ENCODE measurements at regions not wholly inside any gene's neighbourhood (a gene's known extent, or its start where the extent isn't known, plus 50 kb on each side); places are given as distances from the start of the nearest gene placed in this dataset.
"Not testable (repeated sequence)": the region's sequence is repeated elsewhere in the genome, so short reads cannot be mapped to it uniquely, and the experiment has no call there.

DNA sequence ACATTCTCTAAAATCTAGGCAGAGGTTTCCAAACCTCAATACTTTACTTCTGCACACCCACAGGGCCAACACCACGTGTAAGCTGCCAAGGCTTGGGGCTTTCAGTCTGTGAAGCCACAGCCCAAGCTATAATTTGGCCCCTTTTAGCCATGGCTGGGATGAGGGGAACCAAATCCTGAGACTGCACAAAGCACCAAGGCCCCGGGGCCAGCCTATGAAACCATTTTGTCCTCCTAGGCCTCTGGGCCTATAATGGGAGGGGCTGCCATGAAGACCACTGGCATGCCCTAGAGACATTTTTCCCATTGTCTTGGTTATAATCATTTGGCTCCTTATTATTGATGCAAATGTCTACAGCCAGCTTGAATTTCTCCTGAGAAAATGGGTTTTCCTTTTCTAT is 513.0 kb upstream of the ADGRB3 start:
- Histone ChIP-seq H3K9ac (no peak overlapping the region), H3K36me3 (peaks cover 0 to 3% (median 0%) of the 10 kb centered on the region in 11 experiments; a peak in 1 of 22 replicates), H3K9me3 (replicated peaks in 1 of 11) (peaks cover 25 to 28% (median 26%) of the 10 kb centered on the region in 11 experiments), H3K27me3 (no peaks in the 10 kb centered on the region), H3K27ac (no peak overlapping the region), H3K4me2 (no peak overlapping the region), H3K4me3 (0 out of 20 replicates have a peak overlapping the region, but pooled peaks of 1 of the 10 experiments have one; percentile 21), H4K20me1 (no peaks in the 10 kb centered on the region), H3K4me1 (no peaks in the 10 kb centered on the region)
- no peak for TF ChIP-seq Cebpa-rat (IDR thresholded peaks at IDR 0.05)

GRCh38 chr6:68120954-68121353 is 514.1 kb upstream of the ADGRB3 start:
- not testable (repeated sequence) for H3K4me1 ChIP-seq, H3K27me3 ChIP-seq, H3K27ac ChIP-seq, H4K20me1 ChIP-seq, H3K9ac ChIP-seq, H3K36me3 ChIP-seq, H3K4me2 ChIP-seq, H3K4me3 ChIP-seq
- H3K9me3 ChIP-seq (replicated peaks in 1 of 11): peaks cover 25 to 28% (median 26%) of the 10 kb centered on the region in 11 experiments

DNA sequence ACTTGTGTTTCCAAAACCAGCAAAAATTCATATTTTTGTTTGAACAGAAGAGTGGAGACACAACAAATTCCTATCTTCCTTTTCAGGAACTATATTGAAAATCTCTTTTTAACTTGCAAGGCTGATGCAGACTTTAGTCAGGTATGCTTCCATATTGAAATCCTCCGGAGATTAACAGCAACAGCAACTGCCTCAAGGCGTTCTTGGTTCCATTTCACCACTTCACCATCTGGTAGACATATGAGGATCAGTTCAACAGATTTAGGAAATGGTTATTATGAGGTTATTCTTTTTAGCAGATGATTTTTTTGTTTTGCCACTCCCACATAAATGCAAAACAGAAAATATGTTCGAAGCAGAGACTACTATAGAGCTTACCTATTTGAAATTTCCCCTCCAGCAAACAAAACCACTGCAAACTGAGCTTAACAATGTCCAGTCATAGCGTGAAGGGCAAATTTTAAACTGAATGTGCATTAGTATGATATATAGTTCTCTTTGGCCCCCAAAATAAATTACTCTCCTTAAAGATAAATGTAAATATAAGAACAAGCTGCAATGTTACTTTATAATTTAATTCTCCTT is 520.5 kb upstream of the ADGRB3 start:
- H3K4me2 ChIP-seq: no peak overlapping the region
- H3K4me1 ChIP-seq: no peaks in the 10 kb centered on the region
- H3K27ac ChIP-seq: no peak overlapping the region
- TF ChIP-seq Cebpa-rat (IDR thresholded peaks at IDR 0.05): no peak
- no peak overlapping the region for H3K9ac ChIP-seq
- no peak overlapping the region for H3K4me3 ChIP-seq
- no peaks in the 10 kb centered on the region for H3K36me3 ChIP-seq
- no peaks in the 10 kb centered on the region for H3K27me3 ChIP-seq
- H4K20me1 ChIP-seq: no peaks in the 10 kb centered on the region
- H3K9me3 ChIP-seq (replicated peaks in 1 of 11): no peaks in the 10 kb centered on the region

DNA sequence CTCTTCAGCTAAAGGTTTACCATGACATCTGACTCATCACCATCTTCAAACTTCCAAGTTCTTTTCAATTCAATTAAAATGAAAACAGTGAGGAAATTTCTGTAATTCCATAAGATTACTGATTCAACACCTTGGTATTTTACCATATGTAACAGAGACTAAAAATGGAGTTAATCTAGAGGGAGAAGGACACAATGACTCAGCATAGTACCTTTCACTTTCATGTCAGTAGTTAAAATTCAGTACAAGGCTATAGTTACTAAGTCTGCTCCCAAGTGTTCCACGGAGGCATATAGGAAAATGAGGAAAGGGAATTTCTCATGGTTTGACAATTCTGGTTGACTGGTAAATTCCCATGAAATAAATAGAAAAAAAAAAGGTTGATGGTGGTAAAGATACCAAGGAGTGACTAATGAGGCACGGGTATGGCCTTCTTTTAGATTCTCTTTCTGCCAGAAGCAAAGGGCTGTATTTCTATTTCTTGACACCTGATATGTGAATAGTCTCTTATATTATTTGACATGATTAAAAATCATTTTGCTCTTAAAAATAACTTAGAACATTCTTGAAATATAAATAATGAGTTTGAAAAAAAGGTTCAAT is 526.7 kb upstream of the ADGRB3 start:
- no peak overlapping the region for H3K4me2 ChIP-seq
- TF ChIP-seq Cebpa-rat (IDR thresholded peaks at IDR 0.05): no peak

DNA sequence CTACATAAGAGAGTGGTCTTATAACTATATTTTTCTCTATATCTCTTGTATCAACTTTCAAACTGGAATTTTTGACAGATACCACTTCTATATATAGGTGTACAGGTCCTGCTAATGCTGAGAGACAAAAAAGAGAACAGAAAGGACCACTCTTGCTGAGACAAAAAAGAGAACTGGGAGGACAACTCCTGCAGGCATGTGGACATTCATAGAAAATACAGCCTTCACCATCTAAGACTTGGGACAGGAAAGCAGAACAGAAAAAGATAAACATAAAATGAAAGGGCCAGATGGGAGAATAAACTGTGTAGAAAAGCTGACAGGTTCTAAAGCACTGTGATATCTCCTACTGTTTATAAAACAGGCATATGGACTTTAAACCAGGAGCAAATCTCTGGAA is 541.0 kb upstream of the ADGRB3 start:
- H3K9me3 ChIP-seq (replicated peaks in 1 of 11): no peaks in the 10 kb centered on the region
- H3K27ac ChIP-seq: no peak overlapping the region
- no peak for TF ChIP-seq Cebpa-rat (IDR thresholded peaks at IDR 0.05)
- H3K4me1 ChIP-seq: peaks cover 0 to 7% (median 0%) of the 10 kb centered on the region in 10 experiments; a peak in 1 of 20 replicates
- H3K36me3 ChIP-seq: no peaks in the 10 kb centered on the region
- H3K4me2 ChIP-seq: no peak overlapping the region
- H3K4me3 ChIP-seq: no peak overlapping the region
- no peaks in the 10 kb centered on the region for H3K27me3 ChIP-seq
- H4K20me1 ChIP-seq: no peaks in the 10 kb centered on the region
- no peak overlapping the region for H3K9ac ChIP-seq

More for the DNA sequence above, 526.7 kb upstream of the ADGRB3 start:
- H3K9me3 ChIP-seq (replicated peaks in 1 of 11): no peaks in the 10 kb centered on the region
- no peak overlapping the region for H3K4me3 ChIP-seq
- no peaks in the 10 kb centered on the region for H4K20me1 ChIP-seq
- H3K4me1 ChIP-seq: no peaks in the 10 kb centered on the region
- H3K27me3 ChIP-seq: no peaks in the 10 kb centered on the region
- no peak overlapping the region for H3K9ac ChIP-seq
- no peak overlapping the region for H3K27ac ChIP-seq
- no peaks in the 10 kb centered on the region for H3K36me3 ChIP-seq

- Histone ChIP-seq H3K36me3 (no peaks in the 10 kb centered on the region), H3K27me3 (no peaks in the 10 kb centered on the region), H3K27ac (peak overlapping the region in 9 of 11 experiments; percentile 14 to 70 (median 50); a peak in 14 of 22 replicates), H3K4me1 (peaks cover 0 to 15% (median 5%) of the 10 kb centered on the region in 10 experiments; a peak in 11 of 20 replicates), H3K9me3 (replicated peaks in 1 of 11) (peaks cover 6 to 11% (median 8%) of the 10 kb centered on the region in 11 experiments; a peak in 15 of 22 replicates), H3K9ac (peak overlapping the region in 1 of 11 experiments; percentile 16; a peak in 1 of 22 replicates), H4K20me1 (no peaks in the 10 kb centered on the region), H3K4me3 (no peak overlapping the region), H3K4me2 (peak overlapping the region in 9 of 11 experiments; percentile 7 to 61 (median 31); a peak in 12 of 22 replicates)
- no peak for TF ChIP-seq Cebpa-rat (IDR thresholded peaks at IDR 0.05)
Measured at GRCh38 chr6:68087399-68088133, 547.5 kb upstream of the ADGRB3 start.

- no peak overlapping the region for H3K4me2 ChIP-seq
- no peak overlapping the region for H3K4me3 ChIP-seq
- H3K27me3 ChIP-seq: no peaks in the 10 kb centered on the region
- no peaks in the 10 kb centered on the region for H4K20me1 ChIP-seq
- no peaks in the 10 kb centered on the region for H3K36me3 ChIP-seq
- no peak overlapping the region for H3K9ac ChIP-seq
- peaks cover 6 to 11% (median 8%) of the 10 kb centered on the region in 11 experiments; a peak in 15 of 22 replicates for H3K9me3 ChIP-seq (replicated peaks in 1 of 11)
- H3K4me1 ChIP-seq: peaks cover 0 to 15% (median 5%) of the 10 kb centered on the region in 10 experiments; a peak in 11 of 20 replicates
- no peak overlapping the region; a peak in 1 of 22 replicates for H3K27ac ChIP-seq
- TF ChIP-seq Cebpa-rat (IDR thresholded peaks at IDR 0.05): no peak
Measured at GRCh38 chr6:68086199-68086598, 548.9 kb upstream of the ADGRB3 start.

DNA sequence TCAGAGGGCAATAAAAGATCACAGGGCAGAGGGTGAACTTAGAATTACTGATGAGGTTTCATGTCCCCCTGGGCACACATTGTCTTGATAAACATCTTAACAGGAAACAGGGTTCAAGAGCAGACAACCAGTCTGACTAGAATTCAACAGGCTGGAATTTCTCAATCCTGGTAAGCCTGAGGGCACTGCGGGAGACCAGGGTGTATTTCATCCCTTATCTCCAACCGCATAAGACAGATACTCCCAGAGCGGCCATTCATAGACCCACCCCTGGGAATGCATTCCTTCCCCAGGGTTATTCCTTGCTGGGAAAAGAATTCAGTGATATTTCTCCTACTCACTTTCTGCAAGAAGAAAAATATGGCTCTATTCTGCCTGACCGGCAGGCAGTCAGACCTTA is 549.5 kb upstream of the ADGRB3 start:
- not testable (repeated sequence) for H4K20me1 ChIP-seq, H3K4me3 ChIP-seq, H3K4me2 ChIP-seq, H3K36me3 ChIP-seq, H3K9ac ChIP-seq, H3K27me3 ChIP-seq, H3K27ac ChIP-seq
- H3K4me1 ChIP-seq: peaks cover 0 to 15% (median 5%) of the 10 kb centered on the region in 10 experiments; a peak in 11 of 20 replicates
- peaks cover 6 to 11% (median 8%) of the 10 kb centered on the region in 11 experiments; a peak in 15 of 22 replicates for H3K9me3 ChIP-seq (replicated peaks in 1 of 11)

- Histone ChIP-seq H4K20me1 (no peaks in the 10 kb centered on the region), H3K4me3 (no peak overlapping the region), H3K4me1 (peaks cover 0 to 6% (median 0%) of the 10 kb centered on the region in 10 experiments; a peak in 6 of 20 replicates), H3K27me3 (no peaks in the 10 kb centered on the region), H3K27ac (no peak overlapping the region), H3K4me2 (no peak overlapping the region), H3K9ac (no peak overlapping the region), H3K36me3 (no peaks in the 10 kb centered on the region), H3K9me3 (replicated peaks in 1 of 11) (peaks cover 6 to 11% (median 8%) of the 10 kb centered on the region in 11 experiments; a peak in 15 of 22 replicates)
- no peak for TF ChIP-seq Cebpa-rat (IDR thresholded peaks at IDR 0.05)
Measured at GRCh38 chr6:68082086-68082485, 553.0 kb upstream of the ADGRB3 start.
